ENCODE measurements at regions not wholly inside any gene's neighbourhood (a gene's known extent, or its start where the extent isn't known, plus 50 kb on each side); places are given as distances from the start of the nearest gene placed in this dataset.

- TF ChIP-seq JUN (IDR thresholded peaks at IDR 0.05) (no peak), RAD21 (conservative IDR thresholded peaks at IDR 0.05 in 1 of 2, IDR thresholded peaks at IDR 0.05 in 1 of 2) (no peak), POLR2A (IDR thresholded peaks at IDR 0.05; ENCODE audit: low read length) (no peak), SREBF2 (IDR thresholded peaks at IDR 0.05) (no peak)
Observed at GRCh38 chr5:8683496-8683895, 814.5 kb downstream of the MTRR start (continued).

GRCh38 chr5:8685704-8686103, 816.8 kb downstream of the MTRR start:
- Histone ChIP-seq H3K9me3 (no peaks in the 10 kb centered on the region; the same call in 2 of the 3 replicates), H3K4me1 (no peaks in the 10 kb centered on the region), H3K27ac (no peak overlapping the region), H3K4me2 (no peak overlapping the region), H3K4me3 (no peak overlapping the region)
- TF ChIP-seq FOXS1 (CRISPR knock-in tag; IDR thresholded peaks at IDR 0.05) (no peak), RCOR1 (IDR thresholded peaks at IDR 0.05; ENCODE audit: low read depth, low read length) (no peak)
- no peak for ATAC-seq
- WGBS (ENCODE audit: missing lambda C conversion rate) = 0% methylated on average over 2 of the region's 2 CpGs
- CTCF ChIA-PET = no interaction called here
- no peak for FAIRE-seq
- POLR2A ChIA-PET = no interaction called here
- no peak for DNase-seq (ENCODE audit: low read depth in 1 of 2, low spot score in 1 of 2)

- ChIA-PET CTCF (no interaction called here), POLR2A (no interaction called here)
- Histone ChIP-seq H3K4me1 (no peaks in the 10 kb centered on the region), H3K4me3 (no peak overlapping the region), H3K4me2 (no peak overlapping the region), H3K9me3 (no peaks in the 10 kb centered on the region; the same call in 2 of the 3 replicates), H3K27ac (no peak overlapping the region)
- DNase-seq (ENCODE audit: low read depth in 1 of 2, low spot score in 1 of 2) (no peak), ATAC-seq (no peak), FAIRE-seq (no peak)
- TF ChIP-seq MYC (IDR thresholded peaks at IDR 0.05; ENCODE audit: borderline replicate concordance, low read length) (no peak), HES2 (IDR thresholded peaks at IDR 0.05) (no peak), GATA3 (IDR thresholded peaks at IDR 0.05; ENCODE audit: borderline replicate concordance) (no peak), BHLHE40 (IDR thresholded peaks at IDR 0.05; ENCODE audit: low read depth, low read length) (no peak), ATOH8 (CRISPR knock-in tag; IDR thresholded peaks at IDR 0.05; ENCODE audit: low read depth) (no peak), EHF (CRISPR knock-in tag; IDR thresholded peaks at IDR 0.05) (no peak), NFE2L2 (conservative IDR thresholded peaks at IDR 0.05; ENCODE audit: low read length) (no peak), MAX (IDR thresholded peaks at IDR 0.05) (no peak), FOXS1 (CRISPR knock-in tag; IDR thresholded peaks at IDR 0.05) (no peak), HMGXB4 (CRISPR knock-in tag; IDR thresholded peaks at IDR 0.05; ENCODE audit: borderline replicate concordance) (no peak)
- 1% methylated on average over 2 of the region's 2 CpGs for WGBS (ENCODE audit: missing lambda C conversion rate)
Observed at GRCh38 chr5:8686707-8687106, 817.8 kb downstream of the MTRR start.

GRCh38 chr5:8689773-8690172, 820.8 kb downstream of the MTRR start:
- no peak overlapping the region for H3K4me3 ChIP-seq
- no peak for DNase-seq (ENCODE audit: low read depth in 1 of 2, low spot score in 1 of 2)
- no peak overlapping the region for H3K4me2 ChIP-seq
- no peak for FAIRE-seq
- ChIA-PET CTCF (no interaction called here), POLR2A (no interaction called here)
- H3K9me3 ChIP-seq = no peaks in the 10 kb centered on the region; the same call in 2 of the 3 replicates
- no peak overlapping the region for H3K27ac ChIP-seq
- TF ChIP-seq RNF2 (IDR thresholded peaks at IDR 0.05; ENCODE audit: borderline replicate concordance, low read depth) = no peak
- TF ChIP-seq RFX5 (IDR thresholded peaks at IDR 0.05) = no peak
- TF ChIP-seq FOSL2 (IDR thresholded peaks at IDR 0.05) = no peak
- TF ChIP-seq FOSL2 (CRISPR knock-in tag; IDR thresholded peaks at IDR 0.05) = no peak
- no peak for TF ChIP-seq CBX2 (IDR thresholded peaks at IDR 0.05; ENCODE audit: borderline replicate concordance, low read depth)
- TF ChIP-seq EHF (CRISPR knock-in tag; IDR thresholded peaks at IDR 0.05) = no peak
- TF ChIP-seq HOXB5 (CRISPR knock-in tag; IDR thresholded peaks at IDR 0.05) = no peak
- no peak for TF ChIP-seq NFE2L2 (conservative IDR thresholded peaks at IDR 0.05; ENCODE audit: low read length)
- no peak for TF ChIP-seq GATA3 (IDR thresholded peaks at IDR 0.05; ENCODE audit: borderline replicate concordance)
- TF ChIP-seq HEYL (CRISPR knock-in tag; IDR thresholded peaks at IDR 0.05) = no peak
- no peak for TF ChIP-seq RAD21 (conservative IDR thresholded peaks at IDR 0.05 in 1 of 2, IDR thresholded peaks at IDR 0.05 in 1 of 2)
- TF ChIP-seq MAX (IDR thresholded peaks at IDR 0.05) = no peak
- TF ChIP-seq JUN (IDR thresholded peaks at IDR 0.05) = no peak
- H3K4me1 ChIP-seq = no peaks in the 10 kb centered on the region
- ATAC-seq = no peak
- 4% methylated on average over 3 of the region's 3 CpGs for WGBS (ENCODE audit: missing lambda C conversion rate)
